H4 (cell line): ENCODE measurements at regions not wholly inside any gene's neighbourhood (a gene's known extent, or its start where the extent isn't known, plus 50 kb on each side); places are given as distances from the start of the nearest gene placed in this dataset.

Experiments
- DNase-seq: peaks from one replicate; pipeline ENCODE4 v3.0.0-alpha.2; 2015; ENCODE audit warnings: low spot score

DNA sequence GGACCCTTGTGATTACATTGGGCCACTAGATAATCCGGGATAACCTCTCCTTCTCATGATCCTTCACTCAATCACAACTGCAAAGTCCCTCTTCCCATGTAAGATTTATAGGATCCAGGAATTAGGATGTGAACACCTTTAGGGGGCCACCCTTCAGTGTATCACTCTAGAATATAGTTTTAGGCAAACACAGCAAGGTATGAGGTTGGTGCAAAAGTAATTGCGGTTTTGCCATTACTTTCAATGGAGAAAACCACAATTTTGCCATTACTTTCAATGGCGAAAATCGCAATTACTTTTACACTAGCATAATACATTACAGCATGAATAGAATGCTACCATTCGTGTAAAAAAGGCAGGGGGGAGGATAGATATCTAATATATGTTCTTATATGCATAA lies 104.0 kb downstream of the BAMBI start:
- no peak for DNase-seq

DNA sequence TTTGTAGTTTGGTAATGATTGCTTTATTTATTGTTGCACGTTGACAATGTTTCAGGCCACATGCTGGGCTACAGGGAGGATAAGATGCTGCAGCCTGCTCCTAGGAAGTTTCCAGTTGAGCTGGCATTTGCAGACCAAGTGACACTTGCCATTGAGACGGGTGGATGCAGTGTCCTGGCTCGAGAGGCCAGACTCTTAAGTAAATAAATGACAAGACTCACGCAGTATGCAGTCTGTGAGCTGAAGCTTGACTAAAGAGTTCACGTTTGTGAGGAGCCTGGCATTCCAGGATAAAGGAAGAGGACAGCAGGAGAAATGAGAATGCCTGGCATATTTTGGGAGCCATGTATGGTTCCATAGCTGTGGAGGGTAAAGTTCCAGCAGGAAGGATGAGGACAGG lies 105.8 kb downstream of the BAMBI start:
- DNase-seq = no peak

DNA sequence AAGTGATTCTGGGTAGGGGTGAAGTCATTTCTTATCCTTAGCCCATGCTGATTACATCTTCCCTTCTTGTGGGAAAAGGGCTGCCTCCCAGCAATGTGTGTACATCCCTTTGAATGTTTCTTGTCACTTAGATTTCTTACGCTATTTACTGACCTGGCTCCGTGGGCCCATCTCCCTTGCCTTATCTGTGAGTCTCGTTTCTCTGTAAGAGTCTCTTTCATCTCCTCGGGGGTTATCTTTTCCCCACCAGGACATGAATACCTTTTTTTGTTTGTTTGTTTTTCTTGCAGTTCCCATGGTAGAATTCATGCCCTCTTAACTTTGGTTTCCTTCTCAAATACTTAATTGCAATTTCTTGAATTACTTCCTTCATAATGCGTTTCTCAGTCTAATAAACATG lies 107.7 kb downstream of the BAMBI start:
- no peak for DNase-seq

DNA sequence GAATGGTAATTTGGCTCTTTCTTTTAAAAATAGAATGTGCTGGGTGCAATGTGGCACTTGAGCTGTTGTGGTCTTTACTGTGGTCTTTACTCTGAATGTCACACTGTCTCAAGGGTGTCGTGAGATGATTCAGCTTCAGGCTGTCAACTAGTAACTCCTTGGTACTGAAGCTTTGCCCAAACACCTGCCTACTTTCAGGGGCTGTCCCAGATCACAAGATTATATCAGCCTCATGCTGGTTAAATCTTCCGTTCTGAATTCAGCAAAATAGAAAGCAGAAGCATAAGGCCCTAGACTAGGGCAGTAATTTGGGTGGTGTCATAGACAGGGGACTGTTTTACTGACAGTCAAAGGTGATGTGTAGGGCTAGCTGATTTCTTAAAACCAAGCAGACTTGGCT lies 110.9 kb downstream of the BAMBI start:
- DNase-seq = no peak

DNA sequence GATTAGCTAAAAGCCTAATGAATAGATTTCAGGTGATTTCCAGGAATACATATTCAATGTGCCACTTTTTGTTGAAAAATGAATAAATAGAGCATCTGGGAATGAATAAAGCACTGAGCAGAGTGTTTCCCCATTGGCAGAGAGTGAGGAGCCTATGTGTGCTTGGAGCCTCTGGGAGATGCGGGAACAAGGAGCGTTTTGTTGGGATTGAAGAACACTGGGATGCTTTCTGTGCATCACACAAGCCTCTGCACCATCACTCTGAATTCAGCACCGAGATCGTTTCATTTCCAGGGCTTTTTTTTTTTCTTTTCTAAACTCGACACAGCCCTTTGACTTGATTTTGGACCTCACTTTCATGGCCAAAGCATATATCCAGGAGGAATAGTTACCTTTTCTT lies 111.4 kb downstream of the BAMBI start:
- no peak for DNase-seq

DNA sequence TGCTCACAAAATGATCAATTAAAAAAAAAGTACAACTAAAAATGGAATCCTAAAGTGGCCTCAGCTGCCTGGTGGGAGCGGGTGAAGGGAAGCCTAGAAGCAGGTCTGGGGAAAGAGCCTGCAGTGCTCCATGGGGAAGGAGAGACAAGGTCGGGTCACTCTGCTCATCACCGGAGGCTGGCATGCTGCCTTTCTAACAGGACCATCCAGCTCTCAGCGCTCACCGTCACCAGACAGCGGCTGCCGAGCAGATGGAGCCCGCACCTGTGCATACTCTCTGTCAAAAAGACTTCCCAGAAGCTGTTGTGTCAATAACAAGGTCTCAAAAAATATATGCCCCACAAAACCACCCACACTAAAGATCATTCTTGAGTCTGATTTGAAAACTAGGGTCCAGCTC lies 112.8 kb downstream of the BAMBI start:
- DNase-seq = no peak

DNA sequence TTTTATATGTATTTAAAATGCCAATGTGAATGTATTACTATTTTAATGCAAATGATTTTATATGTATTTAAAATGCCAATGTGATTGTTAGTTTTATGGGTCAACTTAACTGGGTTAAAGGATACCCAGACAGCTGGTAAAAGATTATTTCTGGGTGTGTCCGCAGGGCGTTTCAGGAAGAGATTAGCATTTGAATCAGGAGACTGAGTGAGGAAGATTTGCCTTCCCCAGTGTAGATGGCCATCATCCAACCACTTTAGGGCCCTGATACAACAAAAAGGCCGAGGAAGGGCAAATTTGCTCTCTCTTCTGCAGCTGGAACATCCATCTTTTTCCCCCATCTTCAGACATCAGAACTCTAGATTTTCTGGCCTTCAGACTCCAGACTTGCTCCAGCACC lies 116.2 kb downstream of the BAMBI start:
- DNase-seq = no peak

DNA sequence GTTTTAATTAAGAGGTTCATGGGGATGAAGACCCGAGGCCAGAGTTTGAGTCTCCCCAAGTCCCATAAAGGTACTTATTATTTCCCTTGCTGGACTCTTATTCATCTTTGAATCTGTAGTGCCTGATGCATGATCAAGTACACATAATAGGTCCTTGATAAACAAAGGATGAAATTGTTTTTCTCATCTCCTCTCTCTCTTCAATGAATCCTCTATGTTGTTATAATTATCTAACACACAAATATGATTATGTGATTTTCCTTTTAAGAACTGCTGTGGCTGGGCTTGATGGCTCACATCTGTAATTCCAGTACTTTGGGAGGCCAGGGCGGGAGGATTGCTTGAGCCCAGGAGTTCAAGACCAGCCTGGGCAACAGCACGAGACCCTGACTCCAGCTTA lies 117.7 kb downstream of the BAMBI start:
- no peak for DNase-seq

DNA sequence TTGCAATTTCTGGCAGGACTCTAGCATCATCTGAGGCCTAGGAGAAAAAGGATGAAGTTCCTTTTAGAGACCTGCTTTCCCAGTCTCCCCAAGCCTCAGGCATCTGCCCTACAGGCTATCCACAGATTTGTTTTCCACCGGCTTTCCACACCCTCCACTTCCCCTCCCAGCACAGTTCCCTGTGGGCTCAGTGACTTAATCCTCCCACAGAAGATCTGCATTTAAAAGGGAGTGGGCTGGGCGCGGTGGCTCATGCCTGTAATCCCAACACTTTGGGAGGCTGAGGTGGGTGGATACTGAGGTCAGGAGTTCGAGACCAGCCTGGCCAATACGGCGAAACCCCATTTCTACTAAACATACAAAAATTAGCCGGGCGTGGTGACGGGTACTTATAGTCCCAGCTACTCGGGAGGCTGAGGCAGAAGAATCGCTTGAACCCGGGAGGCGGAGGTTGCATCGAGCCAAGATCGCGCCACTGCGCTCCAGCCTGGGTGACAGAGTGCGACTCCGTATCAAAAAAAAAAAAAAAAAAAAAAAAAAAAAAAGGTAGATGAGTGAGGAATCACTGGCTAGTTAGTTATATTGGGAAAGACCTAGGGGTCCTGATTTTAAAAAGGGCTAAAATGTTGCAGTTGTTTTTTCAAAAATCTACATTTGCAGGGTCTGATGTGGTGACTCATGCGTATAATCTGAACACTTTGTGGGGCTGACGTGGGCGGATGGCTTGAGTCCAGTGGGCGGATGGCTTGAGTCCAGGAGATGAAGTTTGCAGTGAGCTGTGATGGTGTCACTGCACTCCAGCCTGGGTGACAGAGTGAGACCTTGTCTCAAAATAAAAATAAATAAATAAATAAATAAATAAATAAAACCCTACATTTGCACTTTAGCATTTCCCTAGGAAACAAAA lies 119.5 kb downstream of the BAMBI start:
- DNase-seq = peak; percentile 47

DNA sequence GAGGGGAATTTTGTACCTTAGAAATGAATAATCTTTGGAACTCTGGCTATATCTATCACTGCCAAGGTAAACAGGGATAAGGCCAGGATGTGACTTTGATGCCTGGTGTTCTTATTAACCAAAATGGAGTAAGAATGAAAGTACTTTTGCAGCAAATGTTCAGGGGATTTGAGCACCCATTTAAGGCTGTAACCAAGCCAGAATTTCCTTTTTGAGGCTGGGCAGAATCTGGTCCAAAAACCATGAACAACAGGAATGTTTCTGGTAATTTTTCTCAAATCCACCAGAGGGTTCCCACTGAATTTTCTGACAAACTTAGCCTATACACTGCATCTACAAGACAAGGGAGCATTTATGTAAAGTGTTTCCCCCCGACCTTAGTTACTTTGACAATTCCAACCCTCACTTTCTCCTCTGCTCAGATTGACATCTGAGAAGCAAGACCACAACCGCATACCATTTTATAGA lies 120.6 kb downstream of the BAMBI start:
- DNase-seq = no peak

DNA sequence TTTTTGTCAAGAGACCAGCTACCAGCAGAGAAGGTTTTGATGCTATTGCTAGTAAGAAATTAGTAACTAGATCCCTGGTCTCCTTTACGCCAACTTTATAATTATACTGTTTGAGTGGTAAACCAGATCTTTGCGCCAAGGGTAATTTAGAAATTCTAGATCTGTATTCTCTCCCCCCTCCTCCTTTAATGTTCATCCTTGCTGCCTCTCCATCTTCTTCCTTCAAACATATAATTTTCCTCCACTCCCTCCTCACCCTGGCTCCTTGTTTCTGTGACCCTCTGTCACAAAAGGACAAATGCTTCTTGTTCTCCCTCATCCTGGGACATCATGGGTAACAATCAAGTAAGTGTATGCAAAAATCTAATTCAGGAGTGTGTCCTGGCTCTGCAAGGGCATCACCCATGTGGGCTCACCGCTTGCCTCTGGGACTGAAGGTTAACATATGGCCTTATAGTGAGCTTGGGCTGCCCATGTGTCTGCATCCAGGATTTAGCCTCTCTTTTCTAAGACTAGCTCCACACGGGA lies 121.2 kb downstream of the BAMBI start:
- no peak for DNase-seq

DNA sequence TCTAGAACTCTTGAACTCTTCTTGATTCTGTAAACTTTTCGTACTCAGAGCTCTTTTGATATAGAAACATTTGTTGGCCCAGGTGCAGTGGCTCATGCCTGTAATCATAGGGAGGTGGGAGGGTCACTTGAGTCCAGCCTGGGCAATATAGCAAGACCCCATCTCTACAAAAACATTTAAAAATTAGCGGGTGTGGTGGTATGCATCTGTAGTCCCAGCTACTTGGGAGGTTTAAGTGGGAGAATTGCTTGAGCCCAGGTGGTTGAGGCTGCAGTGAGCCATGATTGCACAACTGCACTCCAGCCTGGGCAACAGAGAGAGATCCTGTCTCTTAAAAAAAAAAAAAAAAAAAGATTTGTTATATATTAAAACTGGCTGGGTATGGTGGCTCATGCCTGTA lies 121.6 kb downstream of the BAMBI start:
- no peak for DNase-seq

DNA sequence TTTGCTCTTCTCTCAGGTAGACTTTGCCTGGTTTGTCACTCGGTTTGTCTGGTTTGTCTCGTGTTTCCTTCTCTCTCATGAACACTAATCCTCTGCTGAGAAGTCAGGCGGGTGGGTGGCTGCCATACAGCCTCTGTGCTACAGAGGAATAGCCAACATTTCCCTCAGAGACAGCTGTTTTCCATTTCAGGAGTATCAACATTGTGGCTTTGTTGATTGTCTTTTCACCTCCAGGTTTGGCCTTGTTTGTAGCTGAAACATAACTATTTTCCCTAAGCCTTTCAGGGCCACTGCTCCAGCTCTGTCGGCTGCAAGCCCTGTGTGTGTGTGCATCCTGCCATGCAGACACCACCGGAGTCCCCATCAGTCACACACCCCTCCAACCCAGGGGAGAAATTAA lies 122.8 kb downstream of the BAMBI start:
- DNase-seq = peak; percentile 62

DNA sequence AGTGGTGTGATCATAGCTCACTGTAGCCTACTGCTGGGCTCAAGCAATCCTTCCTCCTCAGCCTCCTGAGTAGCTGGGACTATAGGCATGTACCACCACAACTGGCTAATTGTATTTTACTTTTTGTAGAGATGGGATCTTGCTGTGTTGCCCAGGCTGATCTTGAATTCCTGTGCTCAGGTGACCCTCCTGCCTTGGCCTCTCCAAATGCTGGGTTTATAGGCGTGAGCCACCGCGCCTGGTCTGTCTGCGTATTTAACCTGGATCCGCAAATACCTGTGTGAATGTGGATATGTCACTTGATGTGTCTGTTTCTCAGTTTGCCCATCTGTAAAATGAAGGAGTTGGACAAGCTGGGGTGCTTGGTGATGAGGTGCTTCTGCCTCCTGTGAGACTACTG lies 123.9 kb downstream of the BAMBI start:
- DNase-seq = no peak

DNA sequence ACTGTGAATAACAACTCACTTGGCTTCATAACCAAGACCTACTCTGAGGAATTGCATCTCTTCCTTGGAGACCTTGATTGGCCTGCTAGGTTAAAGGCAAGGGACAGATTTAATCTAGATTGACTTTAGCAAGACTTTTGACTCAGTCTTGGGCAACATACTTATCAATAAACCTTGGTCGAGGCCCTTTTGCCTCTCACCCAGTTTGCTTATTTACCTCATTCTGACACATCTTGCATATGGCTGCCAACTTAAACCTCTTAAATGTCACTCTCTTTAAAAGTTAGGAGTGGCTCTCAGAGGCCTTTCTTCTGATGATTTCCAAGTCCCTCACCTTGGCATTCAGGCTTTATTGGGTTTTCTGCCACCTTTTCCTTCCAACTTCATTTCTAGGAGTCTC lies 124.5 kb downstream of the BAMBI start:
- no peak for DNase-seq

DNA sequence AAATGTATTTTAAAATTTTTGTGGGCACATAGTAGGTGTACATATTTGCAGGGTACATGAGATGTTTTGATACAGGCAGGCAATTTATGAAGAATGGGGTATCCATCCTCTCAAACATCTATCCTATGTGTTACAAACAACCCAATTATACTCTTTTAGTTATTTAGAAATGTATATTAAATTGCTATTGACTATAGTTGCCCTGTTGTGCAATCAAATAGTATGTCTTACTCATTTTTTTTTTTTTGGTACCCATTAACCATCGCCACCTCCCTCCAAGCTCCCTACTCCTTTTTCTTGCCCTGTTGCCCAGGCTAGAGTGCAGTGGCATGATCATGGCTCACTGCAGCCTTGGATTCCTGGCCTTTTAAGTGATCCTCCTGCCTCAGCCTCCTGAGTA lies 128.1 kb downstream of the BAMBI start:
- no peak for DNase-seq

DNA sequence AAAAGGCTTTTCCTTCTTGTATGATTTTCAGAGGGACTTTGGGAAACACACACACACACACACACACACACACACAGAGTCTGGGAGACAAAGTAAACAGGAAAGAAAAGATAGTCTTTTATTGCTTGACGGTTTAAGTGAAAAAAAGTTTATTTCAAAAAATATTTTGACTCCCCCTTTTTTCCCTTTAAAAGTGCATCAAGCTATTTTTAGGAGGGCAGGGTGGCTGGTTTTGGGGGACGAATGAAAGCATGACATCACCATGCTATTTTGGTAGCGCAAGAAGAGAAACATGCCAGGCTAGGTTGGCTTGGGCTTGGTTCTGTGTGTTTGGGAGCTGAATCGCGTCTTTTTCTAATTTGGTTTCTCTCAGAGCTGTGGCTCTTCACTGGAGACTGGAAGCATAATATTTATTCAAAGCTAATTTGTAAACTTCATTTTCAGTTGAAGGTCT lies 129.2 kb downstream of the BAMBI start:
- DNase-seq = no peak

DNA sequence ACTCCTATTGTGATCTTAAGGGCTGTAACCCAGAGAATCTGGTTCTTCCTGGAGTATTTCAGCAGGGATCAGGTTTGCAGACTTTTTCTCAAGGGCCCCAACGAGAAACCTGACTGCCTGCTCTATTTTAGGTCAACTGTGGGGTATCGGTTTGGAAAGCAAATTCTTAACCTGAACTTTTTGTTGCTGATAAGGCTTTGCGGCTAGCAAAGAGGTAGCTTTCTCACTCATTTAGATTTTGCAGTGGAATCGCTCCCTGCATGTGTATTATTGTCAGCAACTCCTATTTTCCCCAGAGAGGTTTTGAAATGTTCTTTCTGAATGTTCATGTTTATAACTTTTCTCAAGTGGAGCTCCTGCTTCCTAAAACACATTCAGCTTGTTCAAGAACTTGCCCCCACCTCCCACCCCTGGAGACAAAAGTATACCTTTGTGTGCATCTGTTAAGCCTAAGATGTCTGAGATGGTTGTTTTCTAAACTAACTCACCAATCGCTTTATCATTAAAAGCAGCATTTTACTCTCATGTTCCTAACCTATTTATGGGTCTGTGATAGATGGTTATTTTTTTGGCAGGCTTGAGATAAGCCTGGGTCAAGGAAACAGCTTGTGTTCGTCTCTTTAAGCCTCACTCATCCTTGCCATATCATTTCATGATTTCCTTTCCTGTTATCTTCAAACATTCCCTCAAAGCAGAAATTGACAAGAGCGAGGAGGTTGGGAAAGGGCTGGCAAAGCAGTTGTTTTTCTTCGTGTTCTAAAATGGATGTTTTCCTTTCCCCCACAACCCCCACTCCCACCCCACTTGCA lies 129.8 kb downstream of the BAMBI start:
- no peak for DNase-seq

DNA sequence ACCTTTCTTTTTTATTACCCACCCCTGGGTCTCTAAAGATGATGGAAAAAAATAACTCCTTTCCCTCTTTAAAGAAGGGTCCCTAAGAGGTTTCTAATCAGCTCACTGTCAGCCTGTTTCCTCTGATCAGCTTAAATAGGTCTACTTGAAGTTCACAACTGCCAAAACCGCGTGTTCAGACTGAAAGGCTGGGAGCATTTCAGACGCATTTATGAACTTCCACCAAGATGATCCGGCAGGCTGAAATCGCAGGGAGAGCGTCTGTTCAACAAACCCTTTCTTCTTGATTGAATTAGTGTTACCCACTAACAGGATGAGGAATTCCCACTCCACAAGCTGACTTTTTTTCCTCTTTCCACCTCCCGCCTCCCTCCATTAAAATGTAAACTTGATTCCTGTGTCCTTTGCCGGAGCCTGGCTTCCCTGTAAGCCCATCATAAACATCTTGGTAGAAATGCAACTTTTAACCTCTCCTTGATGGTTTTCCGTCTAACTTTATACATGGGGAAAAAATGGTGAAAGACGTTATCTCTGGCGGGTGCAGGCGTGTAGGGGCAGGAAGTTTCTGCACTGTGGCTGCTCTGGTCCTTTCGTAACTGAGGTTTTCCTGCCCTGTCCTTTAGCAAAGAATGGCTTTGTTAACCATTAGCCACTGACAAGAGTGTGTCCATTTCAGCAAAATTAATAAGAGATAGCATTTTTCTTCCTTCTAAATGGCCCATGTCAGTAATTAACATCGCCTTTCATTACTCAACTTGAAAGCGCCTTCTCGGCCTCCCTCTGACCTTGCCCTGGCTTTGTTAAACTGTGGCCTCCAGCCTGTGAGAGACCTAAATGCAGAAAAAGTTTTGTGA lies 130.7 kb downstream of the BAMBI start:
- no peak for DNase-seq

DNA sequence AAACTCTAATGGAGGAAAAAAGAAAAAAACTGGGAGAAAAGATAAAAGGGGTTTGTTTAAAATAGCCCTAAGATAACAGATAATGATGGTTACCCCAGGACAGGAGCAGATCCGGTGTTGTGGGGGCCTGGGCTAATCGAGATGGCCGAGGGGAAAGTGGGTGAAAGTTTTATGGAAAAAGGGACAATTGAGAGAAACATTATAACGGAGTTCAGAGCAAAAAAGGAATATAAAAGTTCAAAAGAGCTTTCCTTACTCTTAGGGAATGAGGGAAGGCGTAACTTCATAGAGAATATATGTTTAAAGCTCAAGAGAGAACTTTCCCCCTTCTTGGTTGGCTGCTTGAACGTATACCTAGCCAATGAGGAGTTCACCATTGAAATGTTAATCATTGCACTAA lies 131.4 kb downstream of the BAMBI start:
- no peak for DNase-seq

DNA sequence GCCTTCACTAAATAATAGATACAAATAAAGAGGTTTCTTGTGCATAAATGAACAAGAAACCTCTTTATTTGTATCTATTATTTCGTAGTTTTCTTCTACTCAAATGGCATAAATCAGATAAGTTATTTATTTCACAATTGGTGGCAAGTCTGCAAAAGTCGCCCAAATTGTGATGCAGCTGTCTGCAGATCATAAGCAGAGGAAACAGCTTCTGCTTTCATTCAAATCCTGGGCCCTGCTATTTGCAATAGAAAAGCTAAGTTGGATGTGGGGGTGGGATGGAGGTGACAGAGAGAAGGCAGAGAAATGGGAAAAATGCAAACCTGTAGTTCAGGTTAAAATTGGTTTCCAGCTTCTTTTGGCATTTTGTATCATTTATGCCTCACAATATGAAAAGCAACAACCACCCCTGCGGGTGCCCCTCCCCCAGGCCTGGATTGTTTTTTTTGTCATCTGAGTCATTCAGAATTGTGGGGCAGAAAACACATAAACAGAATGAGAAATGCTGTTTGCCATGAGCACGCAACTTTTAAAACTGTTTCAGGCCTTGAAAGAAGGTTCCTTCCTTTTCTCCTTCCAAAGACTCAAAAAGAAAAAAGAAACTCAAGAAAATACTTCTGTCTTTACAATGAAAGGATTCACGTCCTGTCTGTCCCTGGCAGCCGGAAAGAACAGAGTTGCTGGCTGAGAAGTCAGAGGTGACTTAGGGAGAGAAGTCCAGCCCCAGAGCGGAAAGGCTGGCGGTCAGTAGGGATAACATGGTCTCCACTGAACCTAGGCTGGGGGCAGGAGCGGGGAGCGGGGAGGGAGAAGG lies 132.9 kb downstream of the BAMBI start:
- peak; percentile 42 for DNase-seq
